Inflammatory macrophage (primary cell): ENCODE measurements at regions not wholly inside any gene's neighbourhood (a gene's known extent, or its start where the extent isn't known, plus 50 kb on each side); places are given as distances from the start of the nearest gene placed in this dataset.
"Not testable (repeated sequence)": the region's sequence is repeated elsewhere in the genome, so short reads cannot be mapped to it uniquely, and the experiment has no call there.

ENCODE experiments used
- DNase-seq, 2 donors: peaks; one replicate each; pipeline ENCODE4 v3.0.0-alpha.2; 2020 to 2022

DNA sequence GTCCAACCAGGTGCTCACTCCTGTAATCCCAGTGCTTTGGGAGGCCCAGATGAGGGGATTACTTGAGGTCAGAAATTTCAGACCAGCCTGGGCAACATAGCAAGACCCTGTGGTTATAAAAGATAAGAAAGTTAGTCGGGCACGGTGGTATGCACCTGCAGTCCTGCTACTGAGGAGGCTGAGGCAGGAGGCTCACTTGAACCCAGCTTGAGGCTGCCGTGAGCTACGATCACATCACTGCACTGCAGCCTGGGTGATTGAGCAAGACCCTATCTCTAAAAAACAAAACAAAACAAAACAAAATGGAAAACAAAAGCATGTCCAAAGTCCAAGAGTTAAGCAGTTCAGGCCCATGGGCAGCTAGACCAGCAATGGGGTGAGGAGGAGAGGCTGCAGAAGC lies 143.2 kb downstream of the IRX5 start:
- no peak for DNase-seq

DNA sequence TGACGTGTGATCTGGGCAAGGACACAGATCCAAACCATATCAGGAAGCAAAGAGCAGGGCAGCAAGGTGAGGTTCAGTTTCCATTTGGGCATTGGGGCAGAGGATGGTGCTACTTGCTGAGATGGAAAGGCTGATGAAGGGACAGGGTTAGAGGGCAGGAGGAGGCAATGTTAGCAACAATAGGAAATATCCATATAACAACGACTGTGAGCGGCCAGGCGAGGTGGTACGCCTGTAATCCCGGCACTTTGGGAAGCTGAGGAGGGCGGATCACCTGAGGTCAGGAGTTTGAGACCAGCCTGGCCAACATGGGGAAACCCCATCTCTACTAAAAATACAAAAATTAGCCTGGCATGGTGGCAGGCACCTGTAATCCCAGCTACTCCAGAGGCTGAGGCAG lies 144.5 kb downstream of the IRX5 start:
- DNase-seq: not testable (repeated sequence)

DNA sequence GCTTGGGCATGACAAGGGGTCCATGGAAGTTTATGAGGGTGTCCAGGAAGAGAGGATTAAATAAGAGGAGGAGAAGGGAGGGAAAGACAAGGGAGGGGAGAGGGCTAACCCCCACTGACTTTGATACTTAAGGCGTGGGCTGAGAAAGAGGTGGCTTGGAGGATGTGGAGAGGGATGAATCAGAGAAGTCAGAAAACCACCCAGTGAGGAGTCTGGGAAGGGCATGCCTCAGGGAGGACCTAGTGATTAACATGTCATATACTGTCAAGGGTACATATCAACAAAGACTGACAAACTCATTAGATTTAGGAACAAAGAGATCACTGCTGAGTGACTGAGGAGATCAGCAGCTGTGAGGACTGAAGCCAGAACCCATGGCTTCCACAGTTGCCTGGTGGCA lies 145.4 kb downstream of the IRX5 start:
- DNase-seq: no peak

DNA sequence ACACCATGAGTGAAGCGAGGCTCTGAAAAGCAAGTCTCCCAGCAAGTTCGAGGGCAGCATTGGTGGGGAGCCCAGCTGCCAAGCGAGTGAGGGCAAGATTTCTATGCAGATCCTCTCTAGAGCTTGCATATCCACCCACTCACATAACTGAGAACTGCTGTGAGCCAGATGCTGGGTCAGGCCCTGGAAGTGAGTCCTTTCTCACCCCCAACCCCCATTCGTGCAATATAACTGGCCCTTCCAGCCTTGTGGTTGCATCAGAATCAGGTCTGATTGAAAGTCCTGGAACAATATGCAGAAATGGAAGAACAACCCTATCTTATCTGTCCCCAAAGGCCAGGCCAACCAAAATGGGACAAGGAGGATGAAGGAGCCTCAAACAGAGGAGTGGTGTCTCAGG lies 146.6 kb downstream of the IRX5 start:
- no peak for DNase-seq

DNA sequence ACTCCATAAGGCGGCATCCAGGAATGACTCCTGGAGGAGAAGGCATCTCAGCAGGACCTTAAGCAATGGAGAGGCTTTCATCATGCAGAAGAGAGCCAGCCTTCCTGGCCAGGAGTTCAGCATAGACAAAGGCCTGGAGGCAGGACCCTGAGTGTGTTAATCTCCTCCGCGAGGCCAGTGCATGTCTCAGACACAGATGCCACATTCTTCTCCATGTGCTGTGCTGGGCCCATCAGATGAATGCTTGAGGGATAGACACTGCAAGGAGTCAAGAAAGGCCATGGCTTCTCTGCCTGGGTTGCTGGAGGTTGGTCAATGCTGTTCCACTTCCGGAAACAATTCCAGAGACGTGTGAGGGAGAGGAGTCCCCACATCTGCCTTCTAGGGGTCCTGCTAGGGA lies 147.5 kb downstream of the IRX5 start:
- no peak for DNase-seq

DNA sequence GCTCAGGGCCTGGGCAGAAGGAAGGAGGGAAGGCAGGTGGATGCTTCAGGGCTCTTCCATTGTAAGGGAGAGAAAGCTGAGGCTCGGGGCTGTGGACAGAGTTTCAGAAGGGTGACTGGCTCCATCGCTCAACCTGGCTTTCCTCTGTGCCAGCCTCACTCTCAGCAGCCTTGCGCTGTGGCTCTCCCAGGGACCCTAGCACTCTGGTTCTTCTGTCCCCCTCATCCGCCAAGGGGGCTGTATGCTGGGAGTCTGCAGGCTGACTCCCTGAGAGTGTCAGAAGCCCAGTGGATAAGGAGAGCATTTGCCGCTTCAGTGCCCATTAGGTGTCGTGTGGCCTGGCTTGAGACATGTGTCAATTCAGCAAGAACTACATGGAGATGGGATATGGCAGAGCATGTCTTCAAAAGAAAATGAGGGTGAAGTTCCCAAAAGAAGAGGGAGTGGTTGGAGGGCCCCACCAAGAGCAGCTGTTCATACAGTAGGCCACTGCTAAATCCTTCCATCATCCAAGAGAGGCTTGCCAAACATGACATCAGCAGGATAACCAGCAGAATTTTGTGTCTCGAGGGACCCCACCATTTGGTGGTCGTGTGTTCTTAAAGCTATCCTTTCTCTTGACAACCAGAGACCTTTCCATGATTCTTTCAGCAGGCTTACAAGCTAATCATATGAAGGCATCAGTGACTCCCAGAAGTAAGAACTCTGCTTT lies 148.2 kb downstream of the IRX5 start:
- no peak for DNase-seq

DNA sequence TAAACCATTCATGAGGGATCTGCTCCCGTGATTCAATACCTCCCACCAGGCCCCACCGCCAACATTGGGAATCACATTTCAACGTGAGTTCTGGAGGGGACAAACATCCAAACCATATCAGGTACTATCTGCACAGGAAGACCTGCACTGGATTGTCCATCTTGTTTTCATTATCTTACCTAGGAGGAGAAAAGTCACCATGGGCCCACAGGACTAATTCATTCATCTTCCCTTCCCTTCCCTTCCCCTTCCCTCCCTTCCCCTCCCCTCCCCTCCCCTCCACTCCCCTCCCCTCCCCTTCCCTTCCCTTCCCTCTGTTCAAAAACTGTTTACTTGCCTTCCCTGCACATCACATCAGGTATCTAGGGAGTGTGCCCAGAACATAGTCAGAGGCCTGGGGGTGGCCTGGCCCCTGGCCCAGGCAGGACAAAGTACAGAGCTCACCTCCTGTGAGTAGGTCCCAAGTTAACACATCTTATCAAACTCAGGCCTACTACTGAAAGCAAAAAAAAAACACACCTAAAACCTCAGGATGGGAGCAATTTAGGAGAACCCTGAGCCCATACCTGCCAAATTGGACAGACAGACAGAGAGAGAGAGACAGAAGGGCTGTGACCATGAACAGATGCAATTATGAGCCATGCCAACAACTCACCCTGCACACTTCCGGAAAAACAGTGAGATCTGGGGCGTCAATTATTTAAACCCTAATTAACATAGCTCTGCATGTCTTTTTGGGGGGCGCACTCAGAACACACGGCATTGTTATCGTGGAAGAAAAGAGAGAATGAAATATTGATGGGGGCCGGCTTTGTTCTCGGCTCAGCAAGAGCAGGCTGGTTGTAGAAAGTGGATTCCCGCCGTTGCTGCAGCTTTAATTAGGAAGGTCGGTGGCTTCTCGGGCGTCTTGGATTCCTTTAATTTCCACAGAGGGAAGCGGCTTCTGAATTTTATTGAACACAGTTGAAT lies 151.2 kb downstream of the IRX5 start:
- DNase-seq: no peak

DNA sequence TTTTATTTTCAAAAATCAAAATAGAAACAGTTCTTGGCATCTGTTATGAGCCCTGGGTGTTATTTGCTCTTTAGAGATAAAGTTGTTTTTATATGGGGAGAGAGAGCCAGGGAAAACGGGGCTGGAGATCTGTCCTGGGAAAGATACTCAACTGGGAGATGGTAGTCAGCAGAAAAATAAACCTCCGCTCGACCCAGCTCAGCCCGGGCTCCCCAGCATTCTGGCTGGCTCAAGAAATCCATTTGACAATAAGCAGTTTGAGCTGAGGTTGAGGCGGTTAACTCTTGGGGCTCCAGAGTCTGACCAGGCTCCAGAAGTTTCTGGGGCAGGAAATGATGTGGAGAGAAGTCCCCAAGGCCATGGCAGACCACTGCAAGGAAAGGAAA lies 151.9 kb downstream of the IRX5 start:
- no peak for DNase-seq

DNA sequence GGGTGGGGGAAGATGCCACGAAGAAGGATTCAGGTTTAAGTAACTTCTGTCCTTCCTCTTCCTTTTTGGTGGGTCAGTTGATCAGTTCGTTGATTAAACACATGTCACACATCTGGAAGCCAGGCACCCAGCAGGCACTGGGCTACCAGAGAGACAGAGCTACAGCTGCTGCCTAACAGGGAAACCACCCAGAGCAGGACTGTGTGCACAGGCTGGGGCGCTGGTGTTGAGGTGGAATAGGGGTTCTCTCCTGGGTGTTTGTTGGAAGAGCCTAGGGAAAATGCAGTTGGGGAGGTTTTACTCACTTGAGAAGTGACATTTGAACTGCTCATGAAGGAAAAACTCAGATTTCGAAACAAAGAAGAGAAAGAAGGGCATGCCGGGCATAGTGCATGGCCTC lies 152.4 kb downstream of the IRX5 start:
- no peak for DNase-seq

DNA sequence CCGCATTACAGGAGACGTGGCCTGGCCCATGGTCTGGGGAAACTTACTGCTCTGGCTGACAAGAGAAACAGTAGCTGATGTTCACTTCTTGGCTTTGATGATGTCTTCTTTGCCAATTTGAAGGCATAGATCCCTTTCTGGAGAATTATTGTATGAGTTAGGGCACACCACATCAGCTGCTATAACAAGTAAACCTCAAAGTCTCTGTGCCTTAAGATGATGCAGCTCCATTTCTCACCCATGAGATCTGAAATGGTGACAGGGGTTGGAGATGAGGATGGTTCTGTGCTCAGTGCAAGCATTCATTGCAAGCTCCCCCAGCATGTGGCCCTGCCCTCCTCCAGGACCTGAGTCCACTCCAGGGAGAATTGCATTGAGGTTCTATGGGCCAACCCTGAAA lies 157.4 kb downstream of the IRX5 start:
- no peak for DNase-seq

DNA sequence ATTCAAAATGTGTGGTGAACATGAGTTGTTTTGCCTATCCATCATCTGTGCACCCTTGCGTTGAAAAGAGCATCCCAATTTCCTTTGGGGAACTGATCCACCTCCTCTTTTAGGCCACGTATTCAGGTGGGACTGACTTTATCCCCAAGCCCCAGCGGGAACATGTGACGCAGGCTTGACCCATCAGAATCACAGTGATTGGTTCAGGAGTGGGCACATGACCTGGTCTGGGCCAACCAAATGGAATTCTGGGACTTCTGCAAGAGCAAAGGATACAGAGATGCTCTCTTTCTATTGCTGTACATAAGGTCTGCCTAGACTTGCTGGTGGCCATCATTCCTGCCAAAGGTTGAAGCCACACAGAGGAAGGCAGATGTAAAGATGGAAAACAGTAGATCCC lies 158.9 kb downstream of the IRX5 start:
- DNase-seq: no peak

DNA sequence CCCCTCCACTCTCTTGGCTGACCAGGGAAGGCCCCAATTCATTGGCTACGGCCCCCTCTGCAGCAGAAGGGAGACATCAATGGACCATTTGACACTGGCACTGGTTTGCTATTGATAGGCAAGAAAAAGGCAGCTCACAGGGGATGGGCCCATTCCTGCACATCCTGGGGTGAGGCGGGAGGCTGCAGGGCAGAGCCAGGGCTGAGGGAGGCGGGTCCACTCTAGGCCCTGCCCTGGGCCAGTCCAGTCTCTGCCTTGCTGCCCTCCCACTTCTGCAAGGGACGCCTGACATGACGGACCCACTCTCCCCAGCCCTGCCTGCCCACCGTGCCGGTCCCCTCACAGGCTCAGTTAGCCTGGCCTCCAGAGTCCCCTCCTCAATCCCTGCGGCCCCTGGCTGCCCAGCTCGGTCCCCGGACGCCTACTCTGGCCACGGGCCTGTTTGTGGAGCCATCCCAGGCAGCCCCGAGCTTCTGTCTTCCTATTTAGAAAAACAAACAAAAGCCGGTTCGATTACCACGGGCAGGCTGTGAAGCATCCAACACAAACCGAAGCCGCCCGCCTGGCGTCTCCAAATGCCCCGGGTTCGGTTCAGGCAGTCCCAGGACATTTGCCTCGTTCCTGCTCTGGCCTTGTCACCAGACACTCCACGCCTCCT lies 160.7 kb downstream of the IRX5 start:
- DNase-seq: no peak

DNA sequence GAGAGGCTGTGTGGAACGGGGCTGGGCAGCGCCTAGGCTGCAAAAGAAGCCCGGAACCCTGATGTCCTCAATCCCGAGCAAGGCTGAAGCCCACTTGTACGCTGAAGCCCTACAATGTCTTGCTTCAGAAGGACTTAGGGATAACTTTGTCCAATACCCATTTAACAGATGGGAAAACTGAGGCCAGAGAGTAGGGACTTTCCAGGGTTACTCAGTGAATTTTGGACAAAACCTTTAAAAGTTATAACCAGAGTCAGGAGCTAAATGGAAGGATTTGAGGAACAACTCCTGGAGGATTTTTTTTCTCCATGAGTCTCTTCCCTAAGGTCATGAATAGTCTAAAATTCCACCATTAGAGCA lies 161.2 kb downstream of the IRX5 start:
- DNase-seq: no peak

DNA sequence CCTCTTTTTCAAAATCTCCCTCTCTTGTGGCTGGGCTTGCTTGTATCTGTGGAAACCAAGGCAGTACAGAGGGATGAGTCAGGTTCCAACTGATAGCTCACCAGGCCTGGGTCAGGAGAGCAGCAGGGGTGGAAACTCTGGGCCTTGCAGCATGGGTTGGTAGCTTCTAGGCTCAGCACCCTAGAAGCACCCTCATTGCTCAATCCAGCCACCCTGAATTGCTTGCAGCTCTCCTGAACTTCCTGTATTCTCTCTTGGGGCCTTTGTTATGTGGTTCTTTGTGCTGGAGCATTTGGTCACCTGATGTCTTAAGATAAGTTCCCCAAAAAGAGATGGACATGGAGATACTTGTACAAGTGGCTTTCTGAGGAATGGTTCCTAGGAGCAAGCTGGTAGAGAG lies 169.4 kb downstream of the IRX5 start:
- DNase-seq: peak in 1 of 2 donors; percentile 23

DNA sequence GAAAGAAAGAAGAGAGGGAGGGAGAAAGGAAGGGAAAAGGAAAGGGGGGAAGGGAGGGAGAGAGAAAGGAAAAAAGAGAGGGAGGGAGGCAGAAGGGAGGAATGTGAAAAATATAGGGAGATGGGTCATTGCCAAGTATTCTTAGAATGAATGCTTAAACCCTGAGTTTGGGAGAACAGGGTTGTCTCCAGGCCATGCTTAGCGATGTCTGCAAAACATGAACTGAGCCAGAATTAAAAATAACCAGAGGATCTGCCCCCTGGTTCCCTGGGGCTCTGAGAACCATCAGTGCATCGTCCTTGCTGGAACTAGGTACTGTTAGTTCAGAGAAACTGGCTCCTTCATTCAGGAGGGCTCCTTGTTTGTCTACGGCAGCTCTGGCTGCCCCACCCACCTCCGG lies 170.4 kb downstream of the IRX5 start:
- no peak for DNase-seq

DNA sequence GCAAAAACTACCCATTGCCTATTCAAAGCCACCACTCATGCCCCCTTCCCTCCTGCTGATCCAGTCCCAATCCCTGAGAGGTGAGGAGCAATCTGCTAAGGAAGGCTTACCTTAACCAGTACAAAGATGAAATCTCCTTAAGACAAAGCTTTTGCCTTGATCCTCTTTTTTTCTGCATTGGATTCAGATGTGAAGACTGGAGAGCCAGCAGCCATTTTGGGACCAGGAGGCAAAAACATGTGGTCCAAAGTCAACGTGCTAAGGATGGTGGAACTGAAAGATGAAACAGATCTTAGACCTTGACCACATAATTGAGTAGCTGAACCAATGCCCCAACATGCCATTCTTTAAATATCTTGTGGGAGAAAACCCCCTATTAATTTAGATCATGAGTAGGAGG lies 171.4 kb downstream of the IRX5 start:
- DNase-seq: no peak

DNA sequence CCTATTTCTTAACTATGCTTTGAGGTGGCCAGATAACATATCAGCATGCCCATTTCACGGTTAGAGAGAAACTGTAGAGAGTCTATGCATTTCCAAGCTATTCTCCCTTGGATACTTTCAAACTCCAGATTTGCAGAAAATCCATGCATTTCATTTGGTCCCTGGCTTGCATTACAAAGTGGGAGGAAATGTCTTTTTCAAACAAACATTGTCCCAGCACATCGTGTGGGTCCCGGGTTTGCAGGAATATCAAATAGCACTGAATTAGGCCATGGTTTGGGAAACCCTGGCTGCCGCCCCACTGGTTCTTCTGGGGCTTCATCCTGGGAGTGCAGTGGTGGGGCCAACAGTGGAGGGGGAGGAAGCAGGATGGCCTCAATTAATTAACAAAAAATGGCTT lies 171.9 kb downstream of the IRX5 start:
- no peak for DNase-seq

DNA sequence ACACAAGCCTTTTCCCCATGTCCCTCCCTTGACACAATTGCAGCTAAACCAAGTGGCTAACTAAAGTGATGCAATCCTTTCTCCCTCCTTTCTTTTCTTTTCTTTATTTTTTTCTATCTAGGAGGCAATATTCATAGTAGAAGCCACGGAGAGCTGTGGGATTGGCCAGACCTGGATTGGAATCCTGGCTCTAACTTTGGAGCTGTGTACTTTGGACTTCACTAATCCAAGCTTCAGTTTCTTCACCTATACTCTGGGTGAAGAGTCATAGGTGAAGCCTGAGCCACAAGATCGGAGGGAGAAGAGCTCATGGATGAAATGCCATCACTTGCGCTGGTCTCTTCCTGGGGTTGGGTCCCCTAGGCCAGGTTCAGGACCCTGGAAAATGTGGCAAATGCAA lies 177.2 kb downstream of the IRX5 start:
- DNase-seq: no peak

DNA sequence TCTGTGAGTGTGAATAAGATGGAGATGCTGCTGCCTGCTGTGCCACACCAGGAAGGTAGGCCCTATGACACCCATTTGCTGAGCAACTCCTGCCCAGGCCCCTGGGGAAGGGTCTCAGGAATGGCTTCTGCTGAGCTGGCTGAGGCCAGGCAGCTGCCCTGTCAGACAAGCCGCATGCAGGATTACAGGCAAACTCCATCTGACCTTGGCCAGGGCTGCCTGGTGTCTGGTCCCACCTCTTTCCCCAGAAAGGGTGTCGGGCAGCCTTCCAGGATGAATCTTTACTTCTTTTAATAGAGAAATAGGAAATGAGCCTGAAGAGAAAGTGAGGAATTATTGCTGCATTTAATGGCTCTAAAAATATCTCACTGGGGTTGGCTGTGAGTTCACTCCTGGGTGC lies 182.5 kb downstream of the IRX5 start:
- DNase-seq: no peak

DNA sequence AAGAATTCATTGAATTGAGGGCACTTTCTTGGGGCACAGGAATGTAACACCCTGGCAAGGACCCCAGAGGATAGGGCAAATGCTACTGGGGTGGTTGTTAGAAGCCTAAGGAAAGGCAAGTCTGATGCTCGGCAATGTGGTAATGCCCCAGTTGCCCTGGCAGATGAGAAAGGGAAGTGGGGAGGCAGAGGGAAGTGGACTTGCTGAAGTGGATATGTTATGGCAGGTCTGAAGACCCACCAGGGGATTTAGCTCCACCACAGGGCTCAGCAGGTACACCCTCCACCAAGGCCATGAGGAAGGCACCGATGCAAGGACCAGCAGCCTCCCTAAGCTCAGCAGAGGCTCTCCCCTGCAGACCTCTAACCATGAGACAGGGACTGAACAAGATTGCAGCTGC lies 184.8 kb downstream of the IRX5 start:
- no peak for DNase-seq

DNA sequence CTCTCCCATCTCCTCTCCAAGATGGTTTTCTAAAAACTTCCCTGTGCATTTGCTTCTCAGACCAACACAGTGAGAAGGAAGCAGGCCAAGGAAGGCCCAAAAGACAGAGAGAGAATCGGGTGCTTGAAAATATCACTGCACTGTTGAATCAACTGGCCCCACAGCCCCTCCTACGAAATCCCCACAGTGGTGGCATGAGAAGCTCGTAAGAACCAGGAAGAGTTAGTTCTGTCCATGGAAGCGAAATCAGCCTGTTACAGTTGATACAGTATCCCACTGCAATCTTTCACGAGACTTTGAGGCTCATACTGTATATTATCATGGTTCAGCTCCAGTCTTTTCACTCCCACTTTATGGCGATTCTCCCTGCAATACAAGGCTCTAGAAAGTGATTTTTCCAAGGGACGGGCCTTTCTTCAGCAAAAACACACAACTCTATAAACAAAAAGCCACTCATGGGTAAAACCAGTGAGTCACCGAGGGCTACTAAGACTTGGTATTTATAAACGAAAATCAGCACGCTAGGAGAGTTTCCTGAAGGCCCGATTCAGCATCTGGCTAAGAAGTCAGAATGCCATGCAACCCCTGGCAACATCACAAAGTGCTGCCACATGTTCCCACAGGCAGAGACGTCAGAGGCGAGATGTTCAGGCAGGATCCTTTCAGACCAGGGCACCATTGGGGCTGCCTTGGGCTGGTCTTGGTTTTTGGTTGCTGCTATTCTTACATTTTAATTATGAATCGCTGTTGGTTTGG lies 185.7 kb downstream of the IRX5 start:
- no peak for DNase-seq

DNA sequence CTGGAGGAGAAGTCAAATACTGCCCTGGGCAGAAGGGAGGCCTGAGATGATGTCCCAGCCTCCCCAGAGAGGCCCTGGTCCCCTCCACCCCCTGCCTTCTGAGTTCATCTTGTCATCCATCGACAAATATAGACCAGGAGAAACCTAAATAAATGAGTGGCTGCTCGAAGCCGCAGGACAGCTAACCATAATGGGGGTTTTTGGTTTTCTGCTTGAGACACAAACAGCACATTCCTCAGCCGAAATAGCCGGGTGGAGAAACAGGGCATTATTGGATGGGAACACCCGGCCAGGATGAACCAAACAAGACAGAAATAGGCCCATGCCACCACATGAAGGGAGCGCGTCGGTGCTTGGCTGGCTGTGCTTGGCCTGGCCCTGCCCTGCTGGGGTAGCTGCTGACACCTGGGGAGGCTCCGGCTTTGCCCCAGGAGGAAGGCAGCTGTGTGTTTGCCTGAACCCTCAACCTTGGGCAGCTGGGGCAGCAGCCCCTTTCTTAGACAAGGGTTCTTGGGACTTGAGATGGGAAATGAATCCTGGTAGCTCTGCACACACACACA lies 188.1 kb downstream of the IRX5 start:
- DNase-seq: no peak

DNA sequence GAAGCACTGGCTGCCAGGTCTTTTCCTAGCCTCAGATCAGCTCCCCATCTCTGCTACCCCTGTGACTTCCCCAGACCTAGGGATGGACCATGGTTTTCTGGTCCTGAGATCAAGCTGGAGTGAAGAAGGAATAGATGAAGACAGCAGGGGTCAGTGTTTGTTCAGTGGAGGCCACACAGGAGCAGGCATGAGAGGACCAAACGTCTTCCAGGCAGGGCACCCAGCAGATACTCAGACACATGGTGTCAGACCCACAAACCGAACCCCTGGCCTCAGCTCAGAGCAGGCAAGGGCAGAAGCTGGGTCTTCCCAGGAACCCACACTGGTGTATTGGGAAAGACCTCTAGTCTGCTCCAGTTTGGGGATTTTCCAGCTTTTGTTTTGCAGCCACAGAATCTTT lies 189.7 kb downstream of the IRX5 start:
- no peak for DNase-seq
